Parathyroid adenoma (tissue), 2 donors: ENCODE measurements at regions not wholly inside any gene's neighbourhood (a gene's known extent, or its start where the extent isn't known, plus 50 kb on each side); places are given as distances from the start of the nearest gene placed in this dataset.
A peak's percentile ranks its signal among the peaks of the same experiment; 100 is the strongest.
"Not testable (repeated sequence)": the region's sequence is repeated elsewhere in the genome, so short reads cannot be mapped to it uniquely, and the experiment has no call there.

Experiments used
- H2AFZ ChIP-seq: fragments of 300-600 bp; sonication (generic); one replicate; pipeline ENCODE4 v1.7.0; 2017; ENCODE audit warnings: antibody characterized with exemption, mild to moderate bottlenecking
- H3K27ac ChIP-seq: fragments of 300-600 bp; sonication (generic); one replicate; pipeline ENCODE4 v1.7.0; 2017
- H3K27me3 ChIP-seq: fragments of 300-600 bp; sonication (generic); one replicate; pipeline ENCODE4 v1.7.0; 2017; ENCODE audit warnings: low read length; ENCODE audit not compliant: control insufficient read depth, insufficient read depth
- H3K36me3 ChIP-seq: fragments of 300-600 bp; sonication (generic); one replicate; pipeline ENCODE4 v1.7.0; 2017; ENCODE audit warnings: low read length; ENCODE audit not compliant: control insufficient read depth, insufficient read depth
- H3K4me1 ChIP-seq: fragments of 300-600 bp; sonication (generic); one replicate; pipeline ENCODE4 v1.7.0; 2017; ENCODE audit warnings: control low read depth
- H3K4me2 ChIP-seq: fragments of 300-600 bp; sonication (generic); one replicate; pipeline ENCODE4 v1.7.0; 2017; ENCODE audit warnings: low read length
- H3K4me3 ChIP-seq: fragments of 300-600 bp; sonication (generic); one replicate; pipeline ENCODE4 v1.7.0; 2017; ENCODE audit warnings: low read depth, low read length
- H3K79me2 ChIP-seq: fragments of 300-600 bp; sonication (generic); one replicate; pipeline ENCODE4 v1.7.0; 2017; ENCODE audit warnings: control low read depth
- H3K9ac ChIP-seq: fragments of 300-600 bp; sonication (generic); one replicate; pipeline ENCODE4 v1.7.0; 2017; ENCODE audit warnings: mild to moderate bottlenecking
- H3K9me3 ChIP-seq: fragments of 300-600 bp; sonication (generic); one replicate; pipeline ENCODE4 v1.7.0; 2017; ENCODE audit warnings: low read length; ENCODE audit not compliant: control insufficient read depth
- TF ChIP-seq, protein P1 (sequence below): fragments of 300-600 bp; sonication (generic); IDR thresholded peaks from one replicate; pipeline ENCODE4 v1.7.0; 2017; ENCODE audit warnings: antibody characterized with exemption, mild to moderate bottlenecking
- donor health status: primary hyperparathyroidism.

DNA sequence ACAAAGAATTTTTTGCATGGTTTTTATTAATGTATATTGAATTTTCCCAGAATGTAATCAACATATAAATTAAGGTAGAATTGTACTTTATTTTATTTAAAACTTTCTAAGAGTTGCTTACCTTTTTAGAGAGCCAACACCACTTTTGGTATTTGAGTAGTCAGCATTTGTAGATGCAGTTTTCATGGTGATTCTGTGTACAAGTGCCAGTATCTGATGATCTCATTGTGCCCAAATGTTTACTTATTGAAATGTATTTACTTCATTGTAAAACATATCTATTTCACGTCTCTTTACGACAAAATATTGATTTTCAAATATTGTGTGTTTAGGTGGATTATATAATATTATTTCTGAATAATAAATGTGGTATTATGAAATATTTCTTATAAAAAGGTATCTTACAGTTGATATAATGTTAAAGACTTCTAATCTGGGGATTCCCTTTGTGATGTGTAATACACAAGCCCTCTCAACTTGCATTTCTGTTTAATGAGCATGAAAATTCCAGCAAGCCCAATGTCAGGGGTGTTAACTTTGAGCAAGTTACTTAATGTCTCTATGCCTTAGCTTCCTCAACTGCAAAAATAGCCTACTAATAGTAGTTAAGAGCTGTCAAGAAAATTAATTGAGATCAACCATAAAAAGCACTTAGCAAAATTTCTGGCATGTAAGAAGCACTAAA is 141.8 kb upstream of the ZNF648 start:
- no peak overlapping the region for H3K4me3 ChIP-seq
- no peak overlapping the region for H3K27ac ChIP-seq
- no peak overlapping the region for H3K4me2 ChIP-seq
- no peaks in the 10 kb centered on the region for H3K36me3 ChIP-seq
- no peaks in the 10 kb centered on the region for H3K9me3 ChIP-seq
- TF ChIP-seq, protein P1, sequence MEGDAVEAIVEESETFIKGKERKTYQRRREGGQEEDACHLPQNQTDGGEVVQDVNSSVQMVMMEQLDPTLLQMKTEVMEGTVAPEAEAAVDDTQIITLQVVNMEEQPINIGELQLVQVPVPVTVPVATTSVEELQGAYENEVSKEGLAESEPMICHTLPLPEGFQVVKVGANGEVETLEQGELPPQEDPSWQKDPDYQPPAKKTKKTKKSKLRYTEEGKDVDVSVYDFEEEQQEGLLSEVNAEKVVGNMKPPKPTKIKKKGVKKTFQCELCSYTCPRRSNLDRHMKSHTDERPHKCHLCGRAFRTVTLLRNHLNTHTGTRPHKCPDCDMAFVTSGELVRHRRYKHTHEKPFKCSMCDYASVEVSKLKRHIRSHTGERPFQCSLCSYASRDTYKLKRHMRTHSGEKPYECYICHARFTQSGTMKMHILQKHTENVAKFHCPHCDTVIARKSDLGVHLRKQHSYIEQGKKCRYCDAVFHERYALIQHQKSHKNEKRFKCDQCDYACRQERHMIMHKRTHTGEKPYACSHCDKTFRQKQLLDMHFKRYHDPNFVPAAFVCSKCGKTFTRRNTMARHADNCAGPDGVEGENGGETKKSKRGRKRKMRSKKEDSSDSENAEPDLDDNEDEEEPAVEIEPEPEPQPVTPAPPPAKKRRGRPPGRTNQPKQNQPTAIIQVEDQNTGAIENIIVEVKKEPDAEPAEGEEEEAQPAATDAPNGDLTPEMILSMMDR, result no peak
- H3K4me1 ChIP-seq, result no peaks in the 10 kb centered on the region
- H2AFZ ChIP-seq, result no peak overlapping the region
- H3K9ac ChIP-seq, result no peak overlapping the region
- no peaks in the 10 kb centered on the region for H3K27me3 ChIP-seq
- H3K79me2 ChIP-seq, result no peaks in the 10 kb centered on the region

- not testable (repeated sequence) for H3K79me2 ChIP-seq, H3K9me3 ChIP-seq, H3K27me3 ChIP-seq, H3K36me3 ChIP-seq, H3K4me2 ChIP-seq, H3K27ac ChIP-seq, H3K9ac ChIP-seq, H3K4me3 ChIP-seq, H2AFZ ChIP-seq, H3K4me1 ChIP-seq
Observed at GRCh38 chr1:182201490-182201889, 140.0 kb upstream of the ZNF648 start.

DNA sequence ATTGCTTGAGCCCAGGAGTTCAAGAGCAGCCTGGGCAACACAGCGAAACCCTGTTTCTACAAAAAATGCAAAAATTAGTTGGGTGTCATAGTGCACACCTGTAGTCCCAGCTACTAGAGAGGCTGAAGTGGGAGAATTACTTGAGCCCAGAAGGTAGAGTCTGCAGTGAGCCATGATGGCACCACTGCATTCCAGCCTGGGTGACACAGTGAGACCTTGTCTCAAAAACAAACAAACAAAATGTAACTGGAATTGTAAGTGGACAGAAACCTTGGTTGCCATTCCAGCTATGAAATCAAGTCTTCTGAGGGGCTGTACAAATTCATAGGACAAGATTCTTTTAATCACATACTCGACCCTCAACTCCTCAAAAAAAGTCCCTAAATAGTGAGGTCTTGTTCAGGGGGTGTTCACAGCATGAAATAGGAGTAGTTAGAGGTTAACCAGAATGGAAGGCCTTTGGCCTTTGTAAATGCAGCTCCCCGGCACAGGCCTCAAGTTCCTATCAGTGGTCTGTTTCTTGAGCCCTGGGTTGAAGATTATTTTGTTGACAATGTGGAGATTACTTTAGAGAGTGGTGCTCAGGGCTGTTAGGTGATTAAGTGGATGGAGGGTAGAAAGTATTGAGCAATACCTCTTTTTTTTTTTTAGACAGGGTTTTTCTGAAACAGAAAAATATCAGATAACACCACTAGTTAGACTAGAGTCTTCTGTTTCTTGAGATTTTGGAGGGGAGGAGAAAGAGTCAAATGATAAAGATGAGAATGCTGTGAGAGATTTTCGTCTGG is 138.7 kb upstream of the ZNF648 start:
- Histone ChIP-seq H3K27me3 (no peaks in the 10 kb centered on the region), H3K27ac (no peak overlapping the region), H3K4me1 (no peaks in the 10 kb centered on the region), H3K9ac (no peak overlapping the region), H3K36me3 (no peaks in the 10 kb centered on the region), H3K4me3 (no peak overlapping the region), H3K4me2 (no peak overlapping the region), H3K9me3 (no peaks in the 10 kb centered on the region), H2AFZ (no peak overlapping the region), H3K79me2 (no peaks in the 10 kb centered on the region)
- TF ChIP-seq, protein P1, result no peak

DNA sequence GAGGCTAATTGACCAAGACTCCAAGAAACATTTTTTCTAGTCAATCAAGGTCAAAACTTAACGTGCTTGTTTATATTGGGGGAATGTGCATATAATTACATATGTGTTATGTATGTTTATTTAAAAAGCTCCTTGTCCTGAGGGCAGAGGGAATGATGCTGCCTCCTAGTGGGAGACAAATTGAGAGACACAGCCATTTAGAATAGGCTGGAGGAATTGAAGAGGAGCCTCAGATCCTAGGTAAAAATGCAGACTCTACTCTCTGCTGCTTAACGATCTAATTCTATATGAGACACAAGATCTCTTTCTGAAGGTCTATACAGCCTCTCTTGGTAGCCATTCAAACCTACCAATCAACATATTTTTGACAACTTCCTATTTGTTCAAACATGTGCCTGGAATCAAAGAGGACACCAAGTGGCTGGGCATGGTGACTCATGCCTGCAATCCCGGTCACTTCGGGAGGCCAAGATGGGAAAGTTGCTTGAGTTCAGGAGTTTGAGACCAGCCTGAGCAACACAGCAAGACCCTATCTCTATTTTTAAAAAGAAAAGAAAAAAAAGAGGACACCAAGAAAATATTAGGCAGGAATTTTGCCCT is 136.6 kb upstream of the ZNF648 start:
- H3K9ac ChIP-seq, result no peak overlapping the region
- H3K27ac ChIP-seq, result no peak overlapping the region
- H3K27me3 ChIP-seq, result no peaks in the 10 kb centered on the region
- H2AFZ ChIP-seq, result no peak overlapping the region
- H3K4me3 ChIP-seq, result no peak overlapping the region
- H3K4me1 ChIP-seq, result no peaks in the 10 kb centered on the region
- no peaks in the 10 kb centered on the region for H3K9me3 ChIP-seq
- H3K36me3 ChIP-seq, result no peaks in the 10 kb centered on the region
- TF ChIP-seq, protein P1, result peak; percentile 16
- H3K4me2 ChIP-seq, result no peak overlapping the region
- H3K79me2 ChIP-seq, result no peaks in the 10 kb centered on the region
